ENCODE measurements at regions not wholly inside any gene's neighbourhood (a gene's known extent, or its start where the extent isn't known, plus 50 kb on each side); places are given as distances from the start of the nearest gene placed in this dataset.

DNA sequence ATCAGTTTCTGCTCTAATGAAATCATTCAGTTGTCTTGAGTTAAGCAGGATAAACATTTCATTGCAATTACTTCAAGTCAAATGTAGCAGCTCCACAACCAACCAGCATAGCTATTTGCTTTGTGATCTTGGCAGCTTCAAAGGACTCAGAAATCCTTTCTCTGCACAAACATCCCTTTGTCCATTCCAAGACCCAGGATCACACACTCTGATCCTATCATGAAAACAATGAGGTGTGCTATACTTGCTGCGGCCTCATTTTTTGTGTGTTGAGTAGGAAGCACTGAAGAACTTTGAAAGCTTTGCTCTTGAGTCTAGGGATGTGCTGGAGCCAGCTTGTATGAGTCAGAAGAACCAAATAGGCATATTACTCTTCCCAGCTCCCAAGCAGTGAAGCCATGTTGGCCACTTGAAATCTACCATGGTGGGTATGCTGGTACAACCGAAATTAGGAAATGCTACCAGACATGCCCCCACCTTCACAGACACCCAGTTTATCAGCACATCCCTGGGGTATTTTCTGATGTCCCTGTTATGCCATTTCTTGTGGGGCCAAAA, 199.4 kb upstream of the PRSS58 start:
- TF ChIP-seq, protein P1, sequence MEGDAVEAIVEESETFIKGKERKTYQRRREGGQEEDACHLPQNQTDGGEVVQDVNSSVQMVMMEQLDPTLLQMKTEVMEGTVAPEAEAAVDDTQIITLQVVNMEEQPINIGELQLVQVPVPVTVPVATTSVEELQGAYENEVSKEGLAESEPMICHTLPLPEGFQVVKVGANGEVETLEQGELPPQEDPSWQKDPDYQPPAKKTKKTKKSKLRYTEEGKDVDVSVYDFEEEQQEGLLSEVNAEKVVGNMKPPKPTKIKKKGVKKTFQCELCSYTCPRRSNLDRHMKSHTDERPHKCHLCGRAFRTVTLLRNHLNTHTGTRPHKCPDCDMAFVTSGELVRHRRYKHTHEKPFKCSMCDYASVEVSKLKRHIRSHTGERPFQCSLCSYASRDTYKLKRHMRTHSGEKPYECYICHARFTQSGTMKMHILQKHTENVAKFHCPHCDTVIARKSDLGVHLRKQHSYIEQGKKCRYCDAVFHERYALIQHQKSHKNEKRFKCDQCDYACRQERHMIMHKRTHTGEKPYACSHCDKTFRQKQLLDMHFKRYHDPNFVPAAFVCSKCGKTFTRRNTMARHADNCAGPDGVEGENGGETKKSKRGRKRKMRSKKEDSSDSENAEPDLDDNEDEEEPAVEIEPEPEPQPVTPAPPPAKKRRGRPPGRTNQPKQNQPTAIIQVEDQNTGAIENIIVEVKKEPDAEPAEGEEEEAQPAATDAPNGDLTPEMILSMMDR (IDR thresholded peaks at IDR 0.05), result no peak
- TF ChIP-seq POLR2A (IDR thresholded peaks at IDR 0.05) (no peak), POLR2AphosphoS5 (IDR thresholded peaks at IDR 0.05) (no peak)

Measured in breast epithelium (tissue), 3 donors.